Osteoblast (primary cell): ENCODE measurements at regions not wholly inside any gene's neighbourhood (a gene's known extent, or its start where the extent isn't known, plus 50 kb on each side); places are given as distances from the start of the nearest gene placed in this dataset.

Experiments used
- DNase-seq: peaks from one replicate; pipeline ENCODE4 v3.0.0; 2011; ENCODE audit warnings: low spot score, mixed read lengths; ENCODE audit not compliant: insufficient read length; ENCODE audit errors: missing footprints
- H2AFZ ChIP-seq: 2 replicates; pipeline ENCODE4 v1.6.0; 2011; ENCODE audit warnings: mild to moderate bottlenecking, low read length
- H3K27ac ChIP-seq: 2 replicates; pipeline ENCODE4 v1.5.1; 2011; ENCODE audit warnings: mild to moderate bottlenecking, low read depth, low read length, moderate library complexity
- H3K27me3 ChIP-seq: 2 replicates; pipeline ENCODE4 v1.6.0; 2012; ENCODE audit warnings: mild to moderate bottlenecking, control low read depth, inconsistent platforms, low read length, moderate library complexity; ENCODE audit not compliant: insufficient read depth
- H3K36me3 ChIP-seq: 2 replicates; pipeline ENCODE4 v1.5.1; 2011; ENCODE audit warnings: mild to moderate bottlenecking, low read length, control low read depth, moderate library complexity; ENCODE audit not compliant: insufficient read depth
- H3K4me1 ChIP-seq: 2 replicates; pipeline ENCODE4 v1.5.1; 2011; ENCODE audit warnings: mild to moderate bottlenecking, low read length, control low read depth, moderate library complexity; ENCODE audit not compliant: insufficient read depth
- H3K4me2 ChIP-seq: 2 replicates; pipeline ENCODE4 v1.6.0; 2011; ENCODE audit warnings: mild to moderate bottlenecking, low read length; ENCODE audit not compliant: insufficient read depth
- H3K4me3 ChIP-seq: fragments of 200-600 bp; sonication (generic); 3 replicates; pipeline ENCODE4 v1.5.1; 2012; ENCODE audit warnings: mild to moderate bottlenecking, low read length, inconsistent platforms; ENCODE audit not compliant: insufficient read depth
- H3K79me2 ChIP-seq: 2 replicates; pipeline ENCODE4 v1.6.0; 2012; ENCODE audit warnings: mild to moderate bottlenecking, low read length, control low read depth, inconsistent platforms; ENCODE audit not compliant: insufficient read depth
- H3K9me3 ChIP-seq: 2 replicates; pipeline ENCODE4 v1.5.1; 2011; ENCODE audit warnings: low read depth, low read length, control low read depth
- H4K20me1 ChIP-seq: 2 replicates; pipeline ENCODE4 v1.6.0; 2012; ENCODE audit warnings: mild to moderate bottlenecking, low read length, control low read depth; ENCODE audit not compliant: insufficient read depth
- TF ChIP-seq, protein P1 (sequence below): IDR thresholded peaks from 2 replicates; pipeline ENCODE4 v1.5.1; 2011; ENCODE audit warnings: mild to moderate bottlenecking, low read depth, low read length, moderate library complexity; ENCODE audit errors: extremely low read depth

DNA sequence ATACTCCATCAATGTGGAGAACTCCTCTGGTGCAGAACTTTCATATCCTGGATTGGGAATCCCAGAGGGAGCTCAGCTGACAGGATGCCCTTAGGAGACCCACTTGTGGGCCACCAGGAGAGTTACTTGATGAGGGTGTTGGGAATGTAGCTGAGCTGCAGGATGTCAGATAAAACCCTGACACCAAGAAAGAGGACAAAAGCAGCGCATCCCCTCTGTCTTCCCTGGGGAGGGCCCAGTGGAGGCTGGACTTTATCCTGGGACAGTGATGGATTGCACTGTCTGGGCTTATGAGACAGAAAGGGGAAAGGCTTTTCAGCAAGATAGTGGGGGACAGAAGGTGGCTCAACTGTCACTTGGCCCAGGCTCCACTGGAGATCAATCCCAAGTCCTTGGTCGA is 88.1 kb upstream of the BCAR3 start:
- H3K4me3 ChIP-seq, result no peak overlapping the region
- H3K9me3 ChIP-seq, result no peaks in the 10 kb centered on the region
- no peak overlapping the region for H2AFZ ChIP-seq
- TF ChIP-seq, protein P1, sequence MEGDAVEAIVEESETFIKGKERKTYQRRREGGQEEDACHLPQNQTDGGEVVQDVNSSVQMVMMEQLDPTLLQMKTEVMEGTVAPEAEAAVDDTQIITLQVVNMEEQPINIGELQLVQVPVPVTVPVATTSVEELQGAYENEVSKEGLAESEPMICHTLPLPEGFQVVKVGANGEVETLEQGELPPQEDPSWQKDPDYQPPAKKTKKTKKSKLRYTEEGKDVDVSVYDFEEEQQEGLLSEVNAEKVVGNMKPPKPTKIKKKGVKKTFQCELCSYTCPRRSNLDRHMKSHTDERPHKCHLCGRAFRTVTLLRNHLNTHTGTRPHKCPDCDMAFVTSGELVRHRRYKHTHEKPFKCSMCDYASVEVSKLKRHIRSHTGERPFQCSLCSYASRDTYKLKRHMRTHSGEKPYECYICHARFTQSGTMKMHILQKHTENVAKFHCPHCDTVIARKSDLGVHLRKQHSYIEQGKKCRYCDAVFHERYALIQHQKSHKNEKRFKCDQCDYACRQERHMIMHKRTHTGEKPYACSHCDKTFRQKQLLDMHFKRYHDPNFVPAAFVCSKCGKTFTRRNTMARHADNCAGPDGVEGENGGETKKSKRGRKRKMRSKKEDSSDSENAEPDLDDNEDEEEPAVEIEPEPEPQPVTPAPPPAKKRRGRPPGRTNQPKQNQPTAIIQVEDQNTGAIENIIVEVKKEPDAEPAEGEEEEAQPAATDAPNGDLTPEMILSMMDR, result no peak
- no peaks in the 10 kb centered on the region for H3K79me2 ChIP-seq
- no peaks in the 10 kb centered on the region for H4K20me1 ChIP-seq
- no peak for DNase-seq
- H3K4me1 ChIP-seq, result peaks cover 9% of the 10 kb centered on the region
- H3K27me3 ChIP-seq, result no peaks in the 10 kb centered on the region
- H3K4me2 ChIP-seq, result no peak overlapping the region
- no peaks in the 10 kb centered on the region for H3K36me3 ChIP-seq
- H3K27ac ChIP-seq, result no peak overlapping the region

- Histone ChIP-seq H3K36me3 (no peaks in the 10 kb centered on the region), H3K4me1 (peaks cover 9% of the 10 kb centered on the region), H3K79me2 (no peaks in the 10 kb centered on the region), H3K9me3 (no peaks in the 10 kb centered on the region), H3K27me3 (no peaks in the 10 kb centered on the region), H4K20me1 (no peaks in the 10 kb centered on the region), H3K4me2 (peak overlapping the region; percentile 24), H3K4me3 (no peak overlapping the region), H3K27ac (no peak overlapping the region), H2AFZ (no peak overlapping the region)
- TF ChIP-seq, protein P1, result no peak
- no peak for DNase-seq
These were observed 86.8 kb upstream of the BCAR3 start for GRCh38 chr1:93768380-93768863.

- H3K4me1 ChIP-seq, result peaks cover 9% of the 10 kb centered on the region
- TF ChIP-seq, protein P1, result no peak
- no peaks in the 10 kb centered on the region for H3K36me3 ChIP-seq
- H4K20me1 ChIP-seq, result no peaks in the 10 kb centered on the region
- H2AFZ ChIP-seq, result no peak overlapping the region
- H3K79me2 ChIP-seq, result no peaks in the 10 kb centered on the region
- no peaks in the 10 kb centered on the region for H3K27me3 ChIP-seq
- no peak overlapping the region for H3K4me2 ChIP-seq
- H3K9me3 ChIP-seq, result no peaks in the 10 kb centered on the region
- H3K27ac ChIP-seq, result no peak overlapping the region
- H3K4me3 ChIP-seq, result no peak overlapping the region
- no peak for DNase-seq
These were observed 84.8 kb upstream of the BCAR3 start for GRCh38 chr1:93766451-93766850.

GRCh38 chr1:93765099-93765498 is 83.5 kb upstream of the BCAR3 start:
- Histone ChIP-seq H3K27ac (no peak overlapping the region), H3K4me2 (no peak overlapping the region), H3K4me3 (no peak overlapping the region), H3K79me2 (no peaks in the 10 kb centered on the region), H4K20me1 (no peaks in the 10 kb centered on the region), H3K4me1 (peaks cover 9% of the 10 kb centered on the region), H3K9me3 (no peaks in the 10 kb centered on the region), H3K27me3 (no peaks in the 10 kb centered on the region), H3K36me3 (no peaks in the 10 kb centered on the region), H2AFZ (no peak overlapping the region)
- TF ChIP-seq, protein P1, result no peak
- no peak for DNase-seq
